Neural progenitor cell (in vitro differentiated cells): ENCODE measurements at regions not wholly inside any gene's neighbourhood (a gene's known extent, or its start where the extent isn't known, plus 50 kb on each side); places are given as distances from the start of the nearest gene placed in this dataset.

Experiments
- DNase-seq: peaks from one replicate; pipeline ENCODE4 v3.0.0-alpha.2; 2016; ENCODE audit warnings: low spot score
- H2AFZ ChIP-seq: fragments of 200-600 bp; sonication (generic); replicated peaks from 2 replicates; pipeline ENCODE4 v1.6.1; 2016; ENCODE audit warnings: antibody characterized with exemption
- H3F3A ChIP-seq: fragments of 200-600 bp; sonication (generic); 2 replicates; pipeline ENCODE4 v1.6.1; 2016; ENCODE audit warnings: antibody characterized with exemption, low read depth
- H3K27ac ChIP-seq: fragments of 200-600 bp; sonication (generic); 2 replicates; pipeline ENCODE4 v1.5.1; 2016; ENCODE audit warnings: mild to moderate bottlenecking
- H3K27me3 ChIP-seq: fragments of 200-600 bp; sonication (generic); 2 replicates; pipeline ENCODE4 v1.6.1; 2016; ENCODE audit warnings: mild to moderate bottlenecking, moderate library complexity
- H3K36me3 ChIP-seq: fragments of 200-600 bp; sonication (generic); 2 replicates; pipeline ENCODE4 v1.5.1; 2016
- H3K4me1 ChIP-seq: fragments of 200-600 bp; sonication (generic); 2 replicates; pipeline ENCODE4 v1.6.1; 2016; ENCODE audit warnings: mixed run types
- H3K4me2 ChIP-seq: fragments of 200-600 bp; sonication (generic); 2 replicates; pipeline ENCODE4 v1.6.1; 2016
- H3K4me3 ChIP-seq: fragments of 200-600 bp; sonication (generic); 2 replicates; pipeline ENCODE4 v1.5.1; 2016
- H3K79me2 ChIP-seq: fragments of 200-600 bp; sonication (generic); 2 replicates; pipeline ENCODE4 v1.6.1; 2016; ENCODE audit warnings: low read depth
- H3K9ac ChIP-seq: fragments of 200-600 bp; sonication (generic); 2 replicates; pipeline ENCODE4 v1.6.1; 2016
- H3K9me3 ChIP-seq: fragments of 200-600 bp; sonication (generic); 2 replicates; pipeline ENCODE4 v1.5.1; 2016; ENCODE audit warnings: low read depth
- H4K20me1 ChIP-seq: fragments of 200-600 bp; sonication (generic); 2 replicates; pipeline ENCODE4 v1.6.1; 2016; ENCODE audit warnings: low read depth
- H3K27ac Mint-ChIP-seq: 3 replicates; pipeline ENCODE4 v1.8.0; 2021; ENCODE audit warnings: mixed read lengths
- H3K27me3 Mint-ChIP-seq: 2 replicates; pipeline ENCODE4 v1.8.0; 2022; ENCODE audit warnings: low read depth, mild to moderate bottlenecking, inconsistent platforms, moderate library complexity, mixed read lengths; ENCODE audit not compliant: insufficient read depth
- H3K36me3 Mint-ChIP-seq: 3 replicates; pipeline ENCODE4 v1.8.0; 2021; ENCODE audit warnings: mixed read lengths
- H3K4me1 Mint-ChIP-seq: 3 replicates; pipeline ENCODE4 v1.8.0; 2021; ENCODE audit warnings: mixed read lengths
- H3K4me3 Mint-ChIP-seq: 3 replicates; pipeline ENCODE4 v1.8.0; 2021; ENCODE audit warnings: mild to moderate bottlenecking, moderate library complexity, mixed read lengths
- H3K9me3 Mint-ChIP-seq: 3 replicates; pipeline ENCODE4 v1.8.0; 2020; ENCODE audit warnings: mixed read lengths
- CTCF ChIP-seq: fragments of 200-600 bp; sonication (generic); IDR thresholded peaks from 2 replicates; pipeline ENCODE4 v1.5.1; 2017; ENCODE audit warnings: antibody characterized with exemption, mild to moderate bottlenecking
- EZH2 ChIP-seq: fragments of 200-600 bp; sonication (generic); IDR thresholded peaks from 2 replicates; pipeline ENCODE4 v1.6.1; 2017; ENCODE audit warnings: antibody characterized with exemption, mild to moderate bottlenecking, moderate library complexity
- EZH2phosphoT487 ChIP-seq: fragments of 200-600 bp; sonication (generic); IDR thresholded peaks from 2 replicates; pipeline ENCODE4 v1.6.1; 2017; ENCODE audit warnings: antibody characterized with exemption

- DNase-seq, result no peak
- Histone ChIP-seq H3K27me3 (no peaks in the 10 kb centered on the region), H3K4me3 (no peak overlapping the region), H3K27ac (no peak overlapping the region), H3K36me3 (no peaks in the 10 kb centered on the region), H3K4me2 (no peak overlapping the region), H4K20me1 (no peaks in the 10 kb centered on the region), H3K4me1 (no peaks in the 10 kb centered on the region), H3F3A (no peaks in the 10 kb centered on the region), H3K79me2 (no peaks in the 10 kb centered on the region), H3K9ac (no peak overlapping the region), H2AFZ (no peak overlapping the region), H3K9me3 (no peaks in the 10 kb centered on the region)
- Mint-ChIP-seq H3K27me3 (no peaks in the 10 kb centered on the region), H3K36me3 (no peaks in the 10 kb centered on the region), H3K4me1 (peaks cover 4% of the 10 kb centered on the region), H3K4me3 (no peak overlapping the region), H3K27ac (no peak overlapping the region), H3K9me3 (no peaks in the 10 kb centered on the region)
- TF ChIP-seq EZH2 (no peak), EZH2phosphoT487 (no peak), CTCF (no peak)
Measured at GRCh38 chr7:106485031-106485551, 175.9 kb downstream of the CCDC71L start.

GRCh38 chr7:106484562-106484961 is 176.4 kb downstream of the CCDC71L start:
- H3K79me2 ChIP-seq, result no peaks in the 10 kb centered on the region
- Mint-ChIP-seq H3K36me3 (no peaks in the 10 kb centered on the region), H3K4me1 (peaks cover 4% of the 10 kb centered on the region), H3K27me3 (no peaks in the 10 kb centered on the region), H3K27ac (no peak overlapping the region), H3K9me3 (no peaks in the 10 kb centered on the region), H3K4me3 (no peak overlapping the region)
- H3K4me1 ChIP-seq, result no peaks in the 10 kb centered on the region
- no peaks in the 10 kb centered on the region for H3K27me3 ChIP-seq
- H3F3A ChIP-seq, result no peaks in the 10 kb centered on the region
- H3K9me3 ChIP-seq, result no peaks in the 10 kb centered on the region
- H3K4me2 ChIP-seq, result no peak overlapping the region
- no peak overlapping the region for H2AFZ ChIP-seq
- no peaks in the 10 kb centered on the region for H4K20me1 ChIP-seq
- H3K4me3 ChIP-seq, result no peak overlapping the region
- DNase-seq, result no peak
- no peak overlapping the region for H3K27ac ChIP-seq
- no peaks in the 10 kb centered on the region for H3K36me3 ChIP-seq
- H3K9ac ChIP-seq, result no peak overlapping the region
- TF ChIP-seq EZH2 (no peak), EZH2phosphoT487 (no peak), CTCF (no peak)

- no peak overlapping the region for H3K4me2 ChIP-seq
- no peak overlapping the region for H3K9ac ChIP-seq
- no peaks in the 10 kb centered on the region for H3K79me2 ChIP-seq
- H3K4me3 ChIP-seq, result no peak overlapping the region
- H3K36me3 ChIP-seq, result no peaks in the 10 kb centered on the region
- H3K4me3 Mint-ChIP-seq, result no peak overlapping the region
- no peaks in the 10 kb centered on the region for H4K20me1 ChIP-seq
- no peak overlapping the region for H2AFZ ChIP-seq
- no peaks in the 10 kb centered on the region for H3K27me3 Mint-ChIP-seq
- H3K27me3 ChIP-seq, result no peaks in the 10 kb centered on the region
- peaks cover 4% of the 10 kb centered on the region for H3K4me1 Mint-ChIP-seq
- H3K36me3 Mint-ChIP-seq, result no peaks in the 10 kb centered on the region
- H3K9me3 ChIP-seq, result no peaks in the 10 kb centered on the region
- H3K27ac Mint-ChIP-seq, result no peak overlapping the region
- no peaks in the 10 kb centered on the region for H3F3A ChIP-seq
- no peak for DNase-seq
- H3K9me3 Mint-ChIP-seq, result no peaks in the 10 kb centered on the region
- no peak overlapping the region for H3K27ac ChIP-seq
- H3K4me1 ChIP-seq, result no peaks in the 10 kb centered on the region
- TF ChIP-seq EZH2 (no peak), CTCF (no peak), EZH2phosphoT487 (no peak)
Measured at GRCh38 chr7:106482091-106482490, 178.9 kb downstream of the CCDC71L start.
